GM12875 (cell line): ENCODE measurements at regions not wholly inside any gene's neighbourhood (a gene's known extent, or its start where the extent isn't known, plus 50 kb on each side); places are given as distances from the start of the nearest gene placed in this dataset.

ENCODE experiments used
- H3K4me3 ChIP-seq: one replicate; pipeline ENCODE4 v1.5.1; 2011; ENCODE audit warnings: low read depth, low read length, control low read depth
- CTCF ChIP-seq: IDR thresholded peaks from 2 replicates; pipeline ENCODE4 v1.5.1; 2011; ENCODE audit warnings: low read depth, mild to moderate bottlenecking, control low read depth, inconsistent platforms, low read length, moderate library complexity, borderline replicate concordance; ENCODE audit not compliant: insufficient read depth

DNA sequence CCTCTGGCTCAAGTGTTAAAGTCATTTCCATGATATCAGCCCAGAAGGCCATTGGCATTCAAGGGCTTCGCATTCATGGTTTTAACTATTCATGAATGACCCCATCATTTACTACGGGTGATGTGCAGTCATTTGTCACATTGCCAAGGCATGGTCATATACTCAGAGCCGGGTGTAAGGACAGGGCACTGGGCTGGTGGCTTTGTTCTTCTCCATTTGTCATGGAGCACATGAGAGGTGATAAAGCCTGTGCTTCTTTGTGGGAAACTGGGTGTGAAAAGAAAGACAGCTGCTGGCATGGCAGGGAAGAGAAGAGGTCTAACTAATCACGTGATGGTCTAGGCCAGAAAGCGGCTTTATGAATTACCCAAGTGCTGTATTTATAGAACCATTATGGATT lies 132.2 kb upstream of the PLXNA4 start:
- H3K4me3 ChIP-seq, result no peak overlapping the region
- no peak for TF ChIP-seq CTCF

DNA sequence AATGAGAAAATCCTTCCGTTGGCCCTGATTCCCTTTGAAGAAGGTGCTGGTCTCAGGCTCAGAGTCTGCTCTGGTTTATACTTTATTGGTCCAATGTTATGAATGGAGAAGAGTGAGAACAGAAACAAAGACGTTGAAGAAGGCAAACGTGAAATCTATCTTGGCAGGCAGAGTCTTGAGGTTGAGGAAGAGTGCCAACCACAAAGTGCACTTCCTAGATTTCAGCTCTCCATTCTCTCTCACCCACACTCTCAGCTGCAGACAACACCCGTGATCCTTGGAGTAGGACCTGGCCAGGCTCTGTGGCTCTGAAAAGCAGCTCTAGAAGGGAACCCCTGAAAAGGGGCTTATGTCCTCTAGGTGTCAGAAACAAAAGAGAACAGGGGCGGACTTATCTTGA lies 128.9 kb upstream of the PLXNA4 start:
- H3K4me3 ChIP-seq, result no peak overlapping the region
- TF ChIP-seq CTCF, result no peak

DNA sequence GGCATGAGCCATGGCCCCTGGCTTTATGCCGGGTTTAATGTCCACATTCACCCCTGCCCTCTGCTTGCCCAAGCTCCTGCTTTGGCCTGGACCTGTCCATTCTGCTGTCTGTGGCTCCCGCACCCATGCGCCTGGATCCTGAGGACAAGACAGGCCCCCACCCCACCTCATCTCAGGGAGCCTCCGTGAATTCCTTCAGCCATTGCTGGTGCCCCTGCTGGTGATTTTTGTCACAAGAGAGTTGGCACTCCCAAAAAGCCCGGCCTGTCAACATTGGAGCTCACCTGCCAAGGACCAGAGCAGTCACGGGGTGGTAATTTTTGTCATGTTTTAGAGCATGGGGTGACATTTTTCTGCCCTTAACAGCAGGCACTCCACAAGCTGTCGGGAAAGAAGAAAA lies 127.5 kb upstream of the PLXNA4 start:
- TF ChIP-seq CTCF, result no peak
- no peak overlapping the region for H3K4me3 ChIP-seq

GRCh38 chr7:132697003-132697402 lies 120.7 kb upstream of the PLXNA4 start:
- TF ChIP-seq CTCF, result no peak
- no peak overlapping the region for H3K4me3 ChIP-seq

DNA sequence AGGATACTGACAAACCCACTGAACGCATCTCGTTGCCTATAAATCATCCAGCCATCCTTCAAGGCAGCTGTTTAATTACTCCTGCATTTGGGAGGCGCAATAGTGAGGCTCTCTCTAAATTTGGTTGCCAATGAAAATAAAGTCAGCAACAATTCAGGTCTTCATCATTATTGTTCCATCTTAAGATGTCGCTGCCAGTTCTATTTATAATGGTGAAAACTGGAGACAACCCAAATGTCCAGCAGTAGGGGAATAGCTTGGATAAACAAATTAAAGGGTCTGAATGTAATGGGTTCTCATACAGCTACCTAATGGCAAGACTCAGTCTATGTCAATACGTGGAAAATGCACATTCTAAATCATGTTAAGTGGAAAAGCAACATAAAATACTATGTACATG lies 120.1 kb upstream of the PLXNA4 start:
- TF ChIP-seq CTCF, result no peak
- H3K4me3 ChIP-seq, result no peak overlapping the region

GRCh38 chr7:132691201-132691600 lies 114.9 kb upstream of the PLXNA4 start:
- TF ChIP-seq CTCF, result no peak
- no peak overlapping the region for H3K4me3 ChIP-seq

DNA sequence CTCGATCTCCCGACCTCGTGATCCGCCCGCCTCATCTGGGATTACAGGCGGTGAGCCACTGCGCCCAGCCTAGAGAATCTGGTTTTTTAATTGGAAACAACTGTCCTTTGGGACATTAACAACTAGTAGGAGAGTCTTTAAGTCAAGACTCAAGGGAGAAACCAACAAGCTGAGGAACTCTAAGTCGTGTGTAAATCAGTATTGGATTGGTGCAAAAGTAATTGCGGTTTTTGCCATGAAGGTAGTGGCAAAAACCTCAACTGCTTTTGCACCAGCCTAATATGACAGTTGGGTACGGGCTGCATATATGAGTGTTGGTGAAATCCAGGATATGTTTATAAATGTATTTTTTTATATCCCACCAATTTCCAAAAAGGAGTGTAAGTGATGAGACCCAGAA lies 113.9 kb upstream of the PLXNA4 start:
- TF ChIP-seq CTCF, result no peak
- no peak overlapping the region for H3K4me3 ChIP-seq
